GM12873 (cell line): ENCODE measurements at regions not wholly inside any gene's neighbourhood (a gene's known extent, or its start where the extent isn't known, plus 50 kb on each side); places are given as distances from the start of the nearest gene placed in this dataset.

Experiments used
- TF ChIP-seq, protein P1 (sequence below): IDR thresholded peaks from 2 replicates; pipeline ENCODE4 v1.5.1; 2012; ENCODE audit warnings: low read depth, mild to moderate bottlenecking, moderate library complexity, low read length, control low read depth; ENCODE audit not compliant: insufficient read depth; ENCODE audit errors: missing control alignments

DNA sequence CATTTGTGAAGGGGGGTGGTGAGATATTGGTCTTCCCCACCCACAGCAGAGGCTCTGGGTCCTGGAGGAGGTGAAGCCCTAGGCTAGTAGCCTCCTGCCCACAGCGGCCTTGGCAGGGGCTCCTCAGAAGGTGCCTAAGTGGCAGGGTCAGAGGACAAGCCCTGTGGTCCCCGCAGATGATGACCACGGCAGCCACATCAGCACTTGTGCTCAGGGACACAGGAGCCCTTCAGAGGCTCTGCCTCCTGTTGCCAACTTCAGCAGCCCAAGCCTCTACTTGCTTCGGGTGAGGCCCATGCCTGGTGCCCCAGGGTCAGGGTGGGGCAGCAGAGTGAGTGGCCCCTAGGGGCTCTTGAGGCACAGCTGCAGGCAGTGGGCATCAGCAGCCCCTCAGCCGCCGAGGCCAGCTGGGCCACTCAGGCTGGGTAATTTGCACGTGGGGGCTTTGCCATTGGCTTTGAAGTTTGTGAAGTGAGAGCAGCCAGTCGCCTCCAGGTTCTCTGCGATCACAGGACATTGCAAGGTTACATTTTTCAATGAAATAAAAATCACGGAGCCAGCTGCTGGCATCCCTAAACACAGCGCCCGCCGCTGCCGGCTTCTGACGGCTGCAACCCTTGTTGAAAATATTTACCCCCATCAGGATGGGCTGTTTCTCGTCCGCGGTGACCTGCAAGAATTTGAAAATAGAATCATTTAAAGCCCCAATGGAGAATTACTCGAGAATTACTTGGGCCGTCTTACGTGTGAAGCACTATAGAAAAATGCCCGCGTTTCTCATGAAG, 108.5 kb downstream of the HMX1 start:
- TF ChIP-seq, protein P1, sequence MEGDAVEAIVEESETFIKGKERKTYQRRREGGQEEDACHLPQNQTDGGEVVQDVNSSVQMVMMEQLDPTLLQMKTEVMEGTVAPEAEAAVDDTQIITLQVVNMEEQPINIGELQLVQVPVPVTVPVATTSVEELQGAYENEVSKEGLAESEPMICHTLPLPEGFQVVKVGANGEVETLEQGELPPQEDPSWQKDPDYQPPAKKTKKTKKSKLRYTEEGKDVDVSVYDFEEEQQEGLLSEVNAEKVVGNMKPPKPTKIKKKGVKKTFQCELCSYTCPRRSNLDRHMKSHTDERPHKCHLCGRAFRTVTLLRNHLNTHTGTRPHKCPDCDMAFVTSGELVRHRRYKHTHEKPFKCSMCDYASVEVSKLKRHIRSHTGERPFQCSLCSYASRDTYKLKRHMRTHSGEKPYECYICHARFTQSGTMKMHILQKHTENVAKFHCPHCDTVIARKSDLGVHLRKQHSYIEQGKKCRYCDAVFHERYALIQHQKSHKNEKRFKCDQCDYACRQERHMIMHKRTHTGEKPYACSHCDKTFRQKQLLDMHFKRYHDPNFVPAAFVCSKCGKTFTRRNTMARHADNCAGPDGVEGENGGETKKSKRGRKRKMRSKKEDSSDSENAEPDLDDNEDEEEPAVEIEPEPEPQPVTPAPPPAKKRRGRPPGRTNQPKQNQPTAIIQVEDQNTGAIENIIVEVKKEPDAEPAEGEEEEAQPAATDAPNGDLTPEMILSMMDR = no peak

DNA sequence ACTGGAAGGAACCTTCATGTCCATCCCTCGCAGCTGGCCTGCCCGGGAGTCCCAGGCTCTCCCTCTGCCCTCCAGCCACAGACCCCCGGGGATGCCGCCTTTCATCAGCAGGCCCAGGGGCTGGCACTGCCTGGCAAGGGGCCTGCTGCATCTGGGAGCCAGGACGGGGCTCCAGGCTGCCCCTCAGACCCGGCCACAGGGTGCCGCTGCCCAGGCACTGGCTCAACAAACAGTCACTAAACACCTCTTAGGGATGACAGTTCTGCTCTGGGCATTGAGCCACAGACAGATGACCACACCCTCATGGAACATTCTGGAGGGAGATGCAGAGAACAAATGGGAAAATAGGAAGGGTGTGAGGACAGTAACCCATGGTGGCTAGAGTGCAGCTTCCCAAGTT, 109.3 kb downstream of the HMX1 start:
- TF ChIP-seq, protein P1 = no peak

DNA sequence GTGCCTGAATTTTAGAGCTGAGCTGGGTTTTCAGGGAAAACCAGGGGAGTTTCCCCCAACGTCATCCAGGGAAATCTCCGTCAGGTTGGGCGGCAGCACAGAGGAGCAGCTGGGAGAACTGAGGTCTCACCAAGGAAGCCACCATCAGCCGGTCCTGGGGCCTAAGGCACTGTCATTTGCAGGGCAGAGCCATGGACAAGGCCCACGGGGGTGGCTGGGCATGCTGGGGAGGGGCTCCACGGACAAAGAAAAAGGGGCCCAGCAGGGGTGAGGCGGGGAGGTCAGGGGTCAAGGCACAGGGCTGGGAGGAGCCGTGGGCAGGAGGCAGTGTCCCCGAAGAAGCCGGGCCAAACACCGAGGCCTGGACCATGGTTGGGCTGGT, 109.8 kb downstream of the HMX1 start:
- TF ChIP-seq, protein P1 = no peak

DNA sequence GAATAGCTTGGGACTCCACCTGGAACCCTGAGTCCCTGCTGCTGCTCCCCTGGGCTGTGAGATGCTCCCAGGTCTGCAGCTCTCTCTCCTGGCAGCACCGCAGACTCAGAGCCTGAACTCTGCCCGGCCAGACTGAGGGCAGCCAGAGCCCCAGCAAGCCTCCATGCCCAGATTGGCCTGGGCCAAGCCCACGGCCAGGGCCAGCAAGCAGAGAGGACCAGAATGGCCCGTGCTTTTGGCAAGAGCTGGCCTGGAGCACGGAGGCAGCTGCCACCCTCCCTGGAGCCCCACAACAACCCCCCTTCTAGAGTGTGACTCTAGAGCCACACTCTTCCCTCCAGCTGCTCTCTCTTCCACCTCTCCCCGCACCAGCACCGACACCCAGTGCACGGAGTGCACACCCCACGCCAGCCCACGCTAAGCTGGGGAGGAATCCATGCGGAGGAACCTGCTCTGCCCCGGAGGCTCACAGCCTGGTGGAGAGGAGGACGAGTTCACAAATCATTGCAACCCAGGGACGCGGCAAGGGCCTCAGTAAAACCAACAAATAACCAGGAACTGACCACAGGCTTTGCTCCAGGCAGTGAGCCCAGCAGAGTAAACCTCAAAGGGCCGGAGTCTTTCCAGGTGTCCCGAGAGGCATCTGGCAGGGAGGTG, 110.3 kb downstream of the HMX1 start:
- TF ChIP-seq, protein P1 = no peak

DNA sequence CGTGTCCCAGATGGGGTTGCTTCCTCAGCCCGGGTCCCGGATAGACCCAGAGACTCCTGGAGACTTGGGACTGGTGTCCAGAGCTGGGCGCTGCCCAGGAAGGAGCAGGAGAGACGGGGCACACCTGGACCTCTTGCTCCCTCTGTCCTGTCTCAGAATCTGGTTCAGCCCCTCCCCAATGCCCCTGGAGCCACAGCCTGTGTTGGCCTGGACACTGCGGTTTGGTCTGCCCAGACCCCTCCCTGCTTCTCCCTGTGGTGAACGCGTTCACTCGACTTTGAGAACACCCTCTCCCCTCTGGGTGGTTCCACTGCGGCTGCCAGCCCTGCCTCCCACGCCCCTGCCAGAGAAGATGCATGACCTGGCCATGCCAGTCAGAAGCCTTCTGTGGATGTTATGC, 111.1 kb downstream of the HMX1 start:
- TF ChIP-seq, protein P1 = no peak

DNA sequence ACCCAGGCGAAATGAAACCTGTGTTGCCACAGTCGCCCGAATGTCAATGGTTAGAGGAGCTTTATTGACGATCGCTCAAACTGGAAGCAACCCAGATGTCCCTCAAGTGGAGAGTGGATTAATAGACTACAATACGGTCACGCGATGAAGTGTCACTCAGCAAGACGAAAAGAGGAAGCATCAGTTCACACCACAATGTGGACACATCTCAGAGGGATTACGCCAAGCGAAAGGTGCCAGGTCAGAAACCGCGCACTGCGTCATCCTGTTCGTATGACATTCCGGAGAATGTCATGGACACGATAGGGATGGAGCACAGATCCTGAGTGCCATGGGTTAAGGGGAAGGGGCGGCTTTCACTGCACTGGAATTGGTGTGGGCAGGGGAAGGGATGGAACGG, 111.7 kb downstream of the HMX1 start:
- TF ChIP-seq, protein P1 = no peak

DNA sequence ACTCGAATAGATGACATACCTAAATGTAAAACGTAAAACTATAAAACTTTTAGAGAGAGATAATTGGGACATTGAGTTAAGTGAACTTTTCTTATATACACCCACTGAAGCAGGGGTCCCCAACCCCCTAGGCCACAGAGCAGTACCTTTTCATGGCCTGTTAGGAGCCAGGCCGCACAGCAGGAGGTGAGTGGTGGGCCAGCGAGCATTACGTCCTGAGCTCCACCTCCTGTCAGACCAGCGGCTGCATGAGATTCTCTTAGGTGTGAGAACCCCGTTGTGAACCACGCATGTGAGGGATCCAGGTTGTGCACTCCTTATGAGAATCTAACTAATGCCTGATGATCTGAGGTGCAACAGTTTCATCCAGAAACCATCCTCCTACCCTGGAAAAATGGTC, 114.8 kb downstream of the HMX1 start:
- TF ChIP-seq, protein P1 = no peak
